ENCODE measurements at regions not wholly inside any gene's neighbourhood (a gene's known extent, or its start where the extent isn't known, plus 50 kb on each side); places are given as distances from the start of the nearest gene placed in this dataset.

DNA sequence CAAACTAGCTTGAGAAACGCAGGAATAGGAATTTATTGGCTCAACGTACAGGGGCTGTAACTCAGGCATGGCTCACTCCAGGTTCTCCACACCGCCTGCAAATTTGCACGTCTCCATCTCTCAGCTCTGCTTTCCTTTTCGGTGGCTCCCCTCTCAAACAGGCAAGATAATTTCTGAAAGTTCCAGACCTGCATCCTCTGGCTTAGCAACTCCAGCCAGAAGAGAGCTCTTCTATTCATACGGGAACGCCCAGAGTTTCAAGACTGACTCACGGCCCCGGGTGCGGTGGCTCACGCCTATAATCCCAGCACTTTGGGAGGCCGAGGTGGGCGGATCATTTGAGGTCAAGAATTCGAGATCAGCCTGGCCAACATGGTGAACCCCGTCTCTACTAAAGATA lies 139.7 kb upstream of the BNIP2 start:
- DNase-seq (no peak), ATAC-seq (no peak)
- H3K4me2 ChIP-seq (ENCODE audit: low read length) = no peak overlapping the region
- no peak overlapping the region for H3K9ac ChIP-seq (ENCODE audit: low read length)
- intact Hi-C loops (cut with micrococcal nuclease) = no loop called here
- ChIA-PET POLR2A (ENCODE audit: unreplicated experiment) (no interaction called here), CTCF (no interaction called here)
- H3K9me2 ChIP-seq (replicated peaks; ENCODE audit: low read length) = no peaks in the 10 kb centered on the region
- no peaks in the 10 kb centered on the region for H3K9me3 ChIP-seq (ENCODE audit: low read length)
- H3K27ac ChIP-seq (ENCODE audit: low read length) = no peak overlapping the region
- H3K79me2 ChIP-seq (ENCODE audit: low read length) = no peaks in the 10 kb centered on the region
- H3K4me3 ChIP-seq (ENCODE audit: low read length) = no peak overlapping the region
- H3K36me3 ChIP-seq (ENCODE audit: low read depth, low read length) = no peaks in the 10 kb centered on the region
- TF ChIP-seq, protein P1, sequence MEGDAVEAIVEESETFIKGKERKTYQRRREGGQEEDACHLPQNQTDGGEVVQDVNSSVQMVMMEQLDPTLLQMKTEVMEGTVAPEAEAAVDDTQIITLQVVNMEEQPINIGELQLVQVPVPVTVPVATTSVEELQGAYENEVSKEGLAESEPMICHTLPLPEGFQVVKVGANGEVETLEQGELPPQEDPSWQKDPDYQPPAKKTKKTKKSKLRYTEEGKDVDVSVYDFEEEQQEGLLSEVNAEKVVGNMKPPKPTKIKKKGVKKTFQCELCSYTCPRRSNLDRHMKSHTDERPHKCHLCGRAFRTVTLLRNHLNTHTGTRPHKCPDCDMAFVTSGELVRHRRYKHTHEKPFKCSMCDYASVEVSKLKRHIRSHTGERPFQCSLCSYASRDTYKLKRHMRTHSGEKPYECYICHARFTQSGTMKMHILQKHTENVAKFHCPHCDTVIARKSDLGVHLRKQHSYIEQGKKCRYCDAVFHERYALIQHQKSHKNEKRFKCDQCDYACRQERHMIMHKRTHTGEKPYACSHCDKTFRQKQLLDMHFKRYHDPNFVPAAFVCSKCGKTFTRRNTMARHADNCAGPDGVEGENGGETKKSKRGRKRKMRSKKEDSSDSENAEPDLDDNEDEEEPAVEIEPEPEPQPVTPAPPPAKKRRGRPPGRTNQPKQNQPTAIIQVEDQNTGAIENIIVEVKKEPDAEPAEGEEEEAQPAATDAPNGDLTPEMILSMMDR (conservative IDR thresholded peaks at IDR 0.05; ENCODE audit: low read depth, low read length) = no peak
- TF ChIP-seq EZH2 (IDR thresholded peaks at IDR 0.05; ENCODE audit: low read length, unreplicated experiment) (no peak), EZH2phosphoT487 (IDR thresholded peaks at IDR 0.05; ENCODE audit: borderline replicate concordance, low read length) (no peak)
- no peaks in the 10 kb centered on the region for H3K4me1 ChIP-seq (ENCODE audit: insufficient read depth, low read length)
- H3K27me3 ChIP-seq (ENCODE audit: low read length) = peaks cover 32% of the 10 kb centered on the region
- no peaks in the 10 kb centered on the region for H4K20me1 ChIP-seq (ENCODE audit: low read length)
- no peaks in the 10 kb centered on the region for H3F3A ChIP-seq (ENCODE audit: low read length, unreplicated experiment)
- BruUV-seq (replicated peaks) = no TSS peak
- no peak overlapping the region for H2AFZ ChIP-seq (ENCODE audit: low read length)

- Histone ChIP-seq H3K79me2 (ENCODE audit: low read length) (no peaks in the 10 kb centered on the region), H3F3A (ENCODE audit: low read length, unreplicated experiment) (no peaks in the 10 kb centered on the region), H3K9me2 (replicated peaks; ENCODE audit: low read length) (no peaks in the 10 kb centered on the region), H4K20me1 (ENCODE audit: low read length) (no peaks in the 10 kb centered on the region), H3K4me3 (ENCODE audit: low read length) (no peak overlapping the region), H3K9me3 (ENCODE audit: low read length) (no peaks in the 10 kb centered on the region), H3K27me3 (ENCODE audit: low read length) (peaks cover 32% of the 10 kb centered on the region), H2AFZ (ENCODE audit: low read length) (no peak overlapping the region), H3K36me3 (ENCODE audit: low read depth, low read length) (no peaks in the 10 kb centered on the region), H3K4me2 (ENCODE audit: low read length) (no peak overlapping the region), H3K27ac (ENCODE audit: low read length) (no peak overlapping the region), H3K9ac (ENCODE audit: low read length) (no peak overlapping the region), H3K4me1 (ENCODE audit: insufficient read depth, low read length) (no peaks in the 10 kb centered on the region)
- ATAC-seq (no peak), DNase-seq (no peak)
- BruUV-seq (replicated peaks) = no TSS peak
- CTCF ChIA-PET = no interaction called here
- intact Hi-C loops (cut with micrococcal nuclease) = no loop called here
- TF ChIP-seq, protein P1 (conservative IDR thresholded peaks at IDR 0.05; ENCODE audit: low read depth, low read length) = no peak
- no peak for TF ChIP-seq EZH2 (IDR thresholded peaks at IDR 0.05; ENCODE audit: low read length, unreplicated experiment)
- no peak for TF ChIP-seq EZH2phosphoT487 (IDR thresholded peaks at IDR 0.05; ENCODE audit: borderline replicate concordance, low read length)
- POLR2A ChIA-PET (ENCODE audit: unreplicated experiment) = no interaction called here
These were observed 139.1 kb upstream of the BNIP2 start for GRCh38 chr15:59828263-59828662.

- no peak overlapping the region for H3K4me3 ChIP-seq (ENCODE audit: low read length)
- TF ChIP-seq EZH2 (IDR thresholded peaks at IDR 0.05; ENCODE audit: low read length, unreplicated experiment) = no peak
- TF ChIP-seq, protein P1 (conservative IDR thresholded peaks at IDR 0.05; ENCODE audit: low read depth, low read length) = no peak
- no peak for TF ChIP-seq EZH2phosphoT487 (IDR thresholded peaks at IDR 0.05; ENCODE audit: borderline replicate concordance, low read length)
- H3K9me2 ChIP-seq (replicated peaks; ENCODE audit: low read length) = no peaks in the 10 kb centered on the region
- ATAC-seq = no peak
- no peaks in the 10 kb centered on the region for H3K79me2 ChIP-seq (ENCODE audit: low read length)
- DNase-seq = peak; percentile 46
- no peak overlapping the region for H3K9ac ChIP-seq (ENCODE audit: low read length)
- no peaks in the 10 kb centered on the region for H4K20me1 ChIP-seq (ENCODE audit: low read length)
- CTCF ChIA-PET = no interaction called here
- H3K36me3 ChIP-seq (ENCODE audit: low read depth, low read length) = no peaks in the 10 kb centered on the region
- H3K27me3 ChIP-seq (ENCODE audit: low read length) = peaks cover 45% of the 10 kb centered on the region
- H3K9me3 ChIP-seq (ENCODE audit: low read length) = no peaks in the 10 kb centered on the region
- BruUV-seq (replicated peaks) = no TSS peak
- no peak overlapping the region for H2AFZ ChIP-seq (ENCODE audit: low read length)
- intact Hi-C loops (cut with micrococcal nuclease) = no loop called here
- no peak overlapping the region for H3K27ac ChIP-seq (ENCODE audit: low read length)
- POLR2A ChIA-PET (ENCODE audit: unreplicated experiment) = no interaction called here
- H3K4me2 ChIP-seq (ENCODE audit: low read length) = no peak overlapping the region
- H3K4me1 ChIP-seq (ENCODE audit: insufficient read depth, low read length) = no peaks in the 10 kb centered on the region
- H3F3A ChIP-seq (ENCODE audit: low read length, unreplicated experiment) = no peaks in the 10 kb centered on the region
These were observed 136.8 kb upstream of the BNIP2 start for GRCh38 chr15:59825901-59826300.

All from PC-3 (cell line).